H1 (cell line): ENCODE measurements at regions not wholly inside any gene's neighbourhood (a gene's known extent, or its start where the extent isn't known, plus 50 kb on each side); places are given as distances from the start of the nearest gene placed in this dataset.

Source experiments
- CTCF ChIA-PET: fragments of 300-600 bp; sonication (Branson Sonifier 250); formaldehyde crosslinking; loops from one replicate; lab custom pipeline; 2021; ENCODE audit not compliant: partially characterized antibody; lab: Charles Lee
- POLR2A ChIA-PET: fragments of 300-600 bp; sonication (Branson Sonifier 250); formaldehyde crosslinking; loops from one replicate; lab custom pipeline; 2021; ENCODE audit warnings: inconsistent platforms; ENCODE audit not compliant: partially characterized antibody; lab: Charles Lee
- DNase-seq, 2 experiments: peaks; one replicate each; pipeline versions ENCODE4 v3.0.0 to v3.0.0-alpha.2; 2010 to 2022; ENCODE audit warnings: low spot score in 2 of 2, low read depth in 1 of 2, mixed read lengths in 1 of 2
- FAIRE-seq: peaks from 2 replicates; lab custom pipeline; 2011; peaks lifted over from hg19 to GRCh38; lab: Jason Lieb, UNC
- H2AFZ ChIP-seq: 2 replicates; pipeline ENCODE4 v1.8.1; 2012; ENCODE audit warnings: low read length, inconsistent platforms
- H2AK5ac ChIP-seq: 2 replicates; pipeline ENCODE4 v1.6.1; 2013; ENCODE audit warnings: low read depth, low read length
- H2BK120ac ChIP-seq: replicated peaks from 2 replicates; pipeline ENCODE3; 2013; ENCODE audit warnings: low read depth, low read length, inconsistent platforms
- H2BK12ac ChIP-seq: 2 replicates; pipeline ENCODE4 v1.6.1; 2013; ENCODE audit warnings: low read depth, low read length
- H2BK15ac ChIP-seq: 2 replicates; pipeline ENCODE4 v1.6.1; 2013; ENCODE audit warnings: low read length
- H2BK20ac ChIP-seq: 2 replicates; pipeline ENCODE4 v1.6.1; 2013; ENCODE audit warnings: low read length
- H2BK5ac ChIP-seq: 2 replicates; pipeline ENCODE4 v1.6.1; 2013; ENCODE audit warnings: low read depth, low read length
- H3K14ac ChIP-seq: 2 replicates; pipeline ENCODE4 v1.6.1; 2013; ENCODE audit warnings: inconsistent platforms; ENCODE audit not compliant: insufficient read length
- H3K18ac ChIP-seq: 2 replicates; pipeline ENCODE4 v1.6.1; 2013; ENCODE audit warnings: low read length; ENCODE audit errors: extremely low read depth
- H3K23ac ChIP-seq: 2 replicates; pipeline ENCODE4 v1.6.1; 2013; ENCODE audit warnings: inconsistent platforms; ENCODE audit not compliant: insufficient read length
- H3K23me2 ChIP-seq: 2 replicates; pipeline ENCODE4 v1.6.1; 2013; ENCODE audit warnings: low read depth, low read length
- H3K27ac ChIP-seq: 2 replicates; pipeline ENCODE4 v1.6.1; 2011; ENCODE audit warnings: low read depth, low read length, inconsistent platforms
- H3K27me3 ChIP-seq, 4 experiments: replicated peaks in 1 of 4; 1 replicate in 1 of 4; 2 replicates in 3 of 4; pipeline versions ENCODE4 v1.6.1 to v1.8.1; 2011 to 2013; ENCODE audit warnings: low read length in 3 of 4, mild to moderate bottlenecking in 3 of 4, inconsistent platforms in 2 of 4, mixed read lengths in 2 of 4, moderate library complexity in 1 of 4; ENCODE audit not compliant: control insufficient read depth in 3 of 4, insufficient read depth in 3 of 4; ENCODE audit errors: extremely low read depth in 1 of 4
- H3K36me3 ChIP-seq, 4 experiments: 2 replicates each; pipeline versions ENCODE4 v1.6.1 to v1.8.1; 2011 to 2013; ENCODE audit warnings: mild to moderate bottlenecking in 4 of 4, low read length in 3 of 4, moderate library complexity in 2 of 4, control low read depth in 1 of 4, inconsistent platforms in 1 of 4; ENCODE audit not compliant: insufficient read depth in 4 of 4, control insufficient read depth in 2 of 4
- H3K4ac ChIP-seq: replicated peaks from 2 replicates; pipeline ENCODE3; 2013; ENCODE audit warnings: low read length, low read depth, mixed read lengths, inconsistent platforms; ENCODE audit not compliant: insufficient read length
- H3K4me1 ChIP-seq, 4 experiments: replicated peaks in 1 of 4; 1 replicate in 1 of 4; 2 replicates in 3 of 4; pipeline versions ENCODE4 v1.6.1 to v1.8.1; 2011 to 2013; ENCODE audit warnings: low read length in 3 of 4, inconsistent platforms in 2 of 4, mixed read lengths in 1 of 4; ENCODE audit not compliant: insufficient read depth in 4 of 4, control insufficient read depth in 3 of 4
- H3K4me2 ChIP-seq, 2 experiments: 2 replicates each; pipeline versions ENCODE4 v1.6.1 to v1.8.1; 2011 to 2013; ENCODE audit warnings: low read depth in 2 of 2, low read length in 2 of 2, control low read depth in 1 of 2, inconsistent platforms in 1 of 2, mild to moderate bottlenecking in 1 of 2; ENCODE audit not compliant: insufficient read depth in 1 of 2
- H3K4me3 ChIP-seq, 4 experiments: fragments of 200-600, 300-600 bp in 1 of 4; sonication (generic), shearing (Covaris generic), sonication (Bioruptor Twin) in 1 of 4; 2 replicates each; pipeline versions ENCODE4 v1.5.1 to v1.8.1; 2011 to 2016; ENCODE audit warnings: low read length in 4 of 4, low read depth in 3 of 4, control low read depth in 2 of 4, inconsistent platforms in 2 of 4, mild to moderate bottlenecking in 2 of 4, mixed read lengths in 1 of 4, moderate library complexity in 1 of 4; ENCODE audit not compliant: insufficient read depth in 2 of 4; ENCODE audit errors: extremely low read depth in 1 of 4
- H3K56ac ChIP-seq: replicated peaks from 2 replicates; pipeline ENCODE3; 2013; ENCODE audit warnings: low read depth, mild to moderate bottlenecking, mixed read lengths, low read length, inconsistent platforms; ENCODE audit not compliant: insufficient read length
- H3K79me1 ChIP-seq: 2 replicates; pipeline ENCODE4 v1.6.1; 2013; ENCODE audit warnings: low read depth, low read length, control low read depth
- H3K79me2 ChIP-seq, 2 experiments: 2 replicates each; pipeline versions ENCODE4 v1.6.1 to v1.8.1; 2012 to 2013; ENCODE audit warnings: low read length in 2 of 2, mild to moderate bottlenecking in 2 of 2, inconsistent platforms in 1 of 2; ENCODE audit not compliant: insufficient read depth in 2 of 2, control insufficient read depth in 1 of 2
- H3K9ac ChIP-seq, 4 experiments: replicated peaks in 1 of 4; 1 replicate in 1 of 4; 2 replicates in 3 of 4; pipeline versions ENCODE4 v1.6.1 to v1.8.1; 2011 to 2013; ENCODE audit warnings: low read depth in 3 of 4, low read length in 3 of 4, control low read depth in 2 of 4, mild to moderate bottlenecking in 2 of 4, moderate library complexity in 2 of 4, inconsistent platforms in 1 of 4; ENCODE audit errors: extremely low read depth in 1 of 4
- H3K9me3 ChIP-seq, 2 experiments: 2 replicates each; pipeline versions ENCODE4 v1.6.1 to v1.8.1; 2012 to 2013; ENCODE audit warnings: mild to moderate bottlenecking in 2 of 2, moderate library complexity in 2 of 2, control low read depth in 1 of 2, inconsistent platforms in 1 of 2, low read depth in 1 of 2, low read length in 1 of 2, mixed read lengths in 1 of 2; ENCODE audit not compliant: insufficient read depth in 2 of 2
- H4K20me1 ChIP-seq, 2 experiments: replicated peaks in 1 of 2; 2 replicates each; pipeline versions ENCODE3 to v1.8.1; 2011 to 2013; ENCODE audit warnings: inconsistent platforms in 2 of 2, low read length in 2 of 2, mild to moderate bottlenecking in 1 of 2; ENCODE audit not compliant: insufficient read depth in 2 of 2, control insufficient read depth in 1 of 2
- H4K5ac ChIP-seq: 2 replicates; pipeline ENCODE4 v1.6.1; 2013; ENCODE audit warnings: low read length, low read depth, mixed read lengths, inconsistent platforms; ENCODE audit not compliant: insufficient read length
- H4K8ac ChIP-seq: 2 replicates; pipeline ENCODE4 v1.8.0; 2013; ENCODE audit warnings: mild to moderate bottlenecking, moderate library complexity, low read length, inconsistent platforms; ENCODE audit not compliant: insufficient read depth; ENCODE audit errors: extremely low read depth
- H4K91ac ChIP-seq: replicated peaks from 2 replicates; pipeline ENCODE3; 2013; ENCODE audit warnings: low read length, mixed read lengths, inconsistent platforms; ENCODE audit not compliant: insufficient read length
- TBP ChIP-seq: IDR thresholded peaks from 2 replicates; pipeline ENCODE4 v1.6.1; 2011; ENCODE audit warnings: low read depth, low read length, improper control_type of control experiment
- TF ChIP-seq, protein P1 (sequence below): fragments of 300-600 bp; sonication (generic); IDR thresholded peaks from 2 replicates; pipeline ENCODE4 v1.7.1; 2012; ENCODE audit warnings: low read length, moderate library complexity, mild to moderate bottlenecking, inconsistent platforms; ENCODE audit not compliant: insufficient replicate concordance

DNA sequence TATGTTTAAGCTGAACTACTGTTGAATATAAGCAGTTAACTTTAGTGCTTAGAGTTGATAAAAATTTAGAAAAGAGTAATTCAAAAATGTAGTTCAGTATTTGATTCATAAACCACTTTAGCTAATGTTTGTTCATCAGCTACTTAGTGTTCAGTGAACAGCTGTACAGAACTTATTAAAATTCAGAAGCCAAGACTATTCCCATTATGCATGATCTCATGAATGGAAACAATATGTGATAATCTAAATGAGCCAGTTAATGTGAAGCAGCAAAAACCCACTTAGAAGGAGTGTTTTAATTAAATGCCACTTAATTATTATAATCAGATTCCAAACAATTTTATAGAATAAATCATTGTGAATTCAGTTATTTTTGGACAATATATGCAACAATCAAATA is 92.9 kb upstream of the NEGR1 start:
- CTCF ChIA-PET = no interaction called here
- TF ChIP-seq TBP = no peak
- TF ChIP-seq, protein P1, sequence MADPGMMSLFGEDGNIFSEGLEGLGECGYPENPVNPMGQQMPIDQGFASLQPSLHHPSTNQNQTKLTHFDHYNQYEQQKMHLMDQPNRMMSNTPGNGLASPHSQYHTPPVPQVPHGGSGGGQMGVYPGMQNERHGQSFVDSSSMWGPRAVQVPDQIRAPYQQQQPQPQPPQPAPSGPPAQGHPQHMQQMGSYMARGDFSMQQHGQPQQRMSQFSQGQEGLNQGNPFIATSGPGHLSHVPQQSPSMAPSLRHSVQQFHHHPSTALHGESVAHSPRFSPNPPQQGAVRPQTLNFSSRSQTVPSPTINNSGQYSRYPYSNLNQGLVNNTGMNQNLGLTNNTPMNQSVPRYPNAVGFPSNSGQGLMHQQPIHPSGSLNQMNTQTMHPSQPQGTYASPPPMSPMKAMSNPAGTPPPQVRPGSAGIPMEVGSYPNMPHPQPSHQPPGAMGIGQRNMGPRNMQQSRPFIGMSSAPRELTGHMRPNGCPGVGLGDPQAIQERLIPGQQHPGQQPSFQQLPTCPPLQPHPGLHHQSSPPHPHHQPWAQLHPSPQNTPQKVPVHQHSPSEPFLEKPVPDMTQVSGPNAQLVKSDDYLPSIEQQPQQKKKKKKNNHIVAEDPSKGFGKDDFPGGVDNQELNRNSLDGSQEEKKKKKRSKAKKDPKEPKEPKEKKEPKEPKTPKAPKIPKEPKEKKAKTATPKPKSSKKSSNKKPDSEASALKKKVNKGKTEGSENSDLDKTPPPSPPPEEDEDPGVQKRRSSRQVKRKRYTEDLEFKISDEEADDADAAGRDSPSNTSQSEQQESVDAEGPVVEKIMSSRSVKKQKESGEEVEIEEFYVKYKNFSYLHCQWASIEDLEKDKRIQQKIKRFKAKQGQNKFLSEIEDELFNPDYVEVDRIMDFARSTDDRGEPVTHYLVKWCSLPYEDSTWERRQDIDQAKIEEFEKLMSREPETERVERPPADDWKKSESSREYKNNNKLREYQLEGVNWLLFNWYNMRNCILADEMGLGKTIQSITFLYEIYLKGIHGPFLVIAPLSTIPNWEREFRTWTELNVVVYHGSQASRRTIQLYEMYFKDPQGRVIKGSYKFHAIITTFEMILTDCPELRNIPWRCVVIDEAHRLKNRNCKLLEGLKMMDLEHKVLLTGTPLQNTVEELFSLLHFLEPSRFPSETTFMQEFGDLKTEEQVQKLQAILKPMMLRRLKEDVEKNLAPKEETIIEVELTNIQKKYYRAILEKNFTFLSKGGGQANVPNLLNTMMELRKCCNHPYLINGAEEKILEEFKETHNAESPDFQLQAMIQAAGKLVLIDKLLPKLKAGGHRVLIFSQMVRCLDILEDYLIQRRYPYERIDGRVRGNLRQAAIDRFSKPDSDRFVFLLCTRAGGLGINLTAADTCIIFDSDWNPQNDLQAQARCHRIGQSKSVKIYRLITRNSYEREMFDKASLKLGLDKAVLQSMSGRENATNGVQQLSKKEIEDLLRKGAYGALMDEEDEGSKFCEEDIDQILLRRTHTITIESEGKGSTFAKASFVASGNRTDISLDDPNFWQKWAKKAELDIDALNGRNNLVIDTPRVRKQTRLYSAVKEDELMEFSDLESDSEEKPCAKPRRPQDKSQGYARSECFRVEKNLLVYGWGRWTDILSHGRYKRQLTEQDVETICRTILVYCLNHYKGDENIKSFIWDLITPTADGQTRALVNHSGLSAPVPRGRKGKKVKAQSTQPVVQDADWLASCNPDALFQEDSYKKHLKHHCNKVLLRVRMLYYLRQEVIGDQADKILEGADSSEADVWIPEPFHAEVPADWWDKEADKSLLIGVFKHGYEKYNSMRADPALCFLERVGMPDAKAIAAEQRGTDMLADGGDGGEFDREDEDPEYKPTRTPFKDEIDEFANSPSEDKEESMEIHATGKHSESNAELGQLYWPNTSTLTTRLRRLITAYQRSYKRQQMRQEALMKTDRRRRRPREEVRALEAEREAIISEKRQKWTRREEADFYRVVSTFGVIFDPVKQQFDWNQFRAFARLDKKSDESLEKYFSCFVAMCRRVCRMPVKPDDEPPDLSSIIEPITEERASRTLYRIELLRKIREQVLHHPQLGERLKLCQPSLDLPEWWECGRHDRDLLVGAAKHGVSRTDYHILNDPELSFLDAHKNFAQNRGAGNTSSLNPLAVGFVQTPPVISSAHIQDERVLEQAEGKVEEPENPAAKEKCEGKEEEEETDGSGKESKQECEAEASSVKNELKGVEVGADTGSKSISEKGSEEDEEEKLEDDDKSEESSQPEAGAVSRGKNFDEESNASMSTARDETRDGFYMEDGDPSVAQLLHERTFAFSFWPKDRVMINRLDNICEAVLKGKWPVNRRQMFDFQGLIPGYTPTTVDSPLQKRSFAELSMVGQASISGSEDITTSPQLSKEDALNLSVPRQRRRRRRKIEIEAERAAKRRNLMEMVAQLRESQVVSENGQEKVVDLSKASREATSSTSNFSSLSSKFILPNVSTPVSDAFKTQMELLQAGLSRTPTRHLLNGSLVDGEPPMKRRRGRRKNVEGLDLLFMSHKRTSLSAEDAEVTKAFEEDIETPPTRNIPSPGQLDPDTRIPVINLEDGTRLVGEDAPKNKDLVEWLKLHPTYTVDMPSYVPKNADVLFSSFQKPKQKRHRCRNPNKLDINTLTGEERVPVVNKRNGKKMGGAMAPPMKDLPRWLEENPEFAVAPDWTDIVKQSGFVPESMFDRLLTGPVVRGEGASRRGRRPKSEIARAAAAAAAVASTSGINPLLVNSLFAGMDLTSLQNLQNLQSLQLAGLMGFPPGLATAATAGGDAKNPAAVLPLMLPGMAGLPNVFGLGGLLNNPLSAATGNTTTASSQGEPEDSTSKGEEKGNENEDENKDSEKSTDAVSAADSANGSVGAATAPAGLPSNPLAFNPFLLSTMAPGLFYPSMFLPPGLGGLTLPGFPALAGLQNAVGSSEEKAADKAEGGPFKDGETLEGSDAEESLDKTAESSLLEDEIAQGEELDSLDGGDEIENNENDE = no peak

More for the DNA sequence above, 92.9 kb upstream of the NEGR1 start:
- H3K9me3 ChIP-seq = no peaks in the 10 kb centered on the region
- H2BK20ac ChIP-seq = no peak overlapping the region
- no peak overlapping the region for H2BK120ac ChIP-seq
- H3K79me1 ChIP-seq = no peaks in the 10 kb centered on the region
- no peak overlapping the region for H2AFZ ChIP-seq
- H3K4me1 ChIP-seq = peaks cover 0 to 6% (median 4%) of the 10 kb centered on the region in 4 experiments; a peak in 4 of 7 replicates
- no peak overlapping the region for H3K18ac ChIP-seq
- no peak overlapping the region for H4K91ac ChIP-seq
- no peaks in the 10 kb centered on the region for H3K27me3 ChIP-seq
- H3K23ac ChIP-seq = no peak overlapping the region
- no peak overlapping the region for H3K4me3 ChIP-seq
- H3K4ac ChIP-seq = no peak overlapping the region
- no peak overlapping the region for H3K9ac ChIP-seq
- H3K23me2 ChIP-seq = no peaks in the 10 kb centered on the region
- POLR2A ChIA-PET = no interaction called here
- no peaks in the 10 kb centered on the region for H3K36me3 ChIP-seq
- no peak overlapping the region for H3K14ac ChIP-seq
- no peak overlapping the region for H3K4me2 ChIP-seq
- no peaks in the 10 kb centered on the region for H4K20me1 ChIP-seq
- H4K5ac ChIP-seq = no peak overlapping the region
- H2BK5ac ChIP-seq = no peak overlapping the region
- no peak overlapping the region for H3K27ac ChIP-seq
- no peak overlapping the region for H2AK5ac ChIP-seq
- DNase-seq (no peak), FAIRE-seq (no peak)
- no peak overlapping the region for H4K8ac ChIP-seq
- H3K79me2 ChIP-seq = no peaks in the 10 kb centered on the region
- no peak overlapping the region for H2BK15ac ChIP-seq
- no peak overlapping the region for H2BK12ac ChIP-seq
- H3K56ac ChIP-seq = no peak overlapping the region
